Activated naive CD8-positive, alpha-beta T cell treated with anti-CD3 and anti-CD28 coated beads, Interleukin-2, amount 50 U/mL, for 24 hours (primary cell): ENCODE measurements at regions not wholly inside any gene's neighbourhood (a gene's known extent, or its start where the extent isn't known, plus 50 kb on each side); places are given as distances from the start of the nearest gene placed in this dataset.

Experiments
- ATAC-seq: fragments of 150-1000 bp; cut with Tn5 transposase; one replicate; pipeline ENCODE4 v1.10.0; 2021
- DNase-seq: peaks from one replicate; pipeline ENCODE4 v3.0.0; 2021
- H3K27ac Mint-ChIP-seq: one replicate; pipeline ENCODE4 v1.8.0; 2021; ENCODE audit warnings: mild to moderate bottlenecking, mixed read lengths
- H3K27me3 Mint-ChIP-seq: one replicate; pipeline ENCODE4 v1.8.0; 2021; ENCODE audit warnings: mixed read lengths
- H3K36me3 Mint-ChIP-seq: one replicate; pipeline ENCODE4 v1.8.0; 2021; ENCODE audit warnings: low read depth, mixed read lengths
- H3K4me1 Mint-ChIP-seq: one replicate; pipeline ENCODE4 v1.8.0; 2021; ENCODE audit warnings: mixed read lengths
- H3K4me3 Mint-ChIP-seq: one replicate; pipeline ENCODE4 v1.8.0; 2021; ENCODE audit warnings: mild to moderate bottlenecking, moderate library complexity, mixed read lengths
- H3K9me3 Mint-ChIP-seq: one replicate; pipeline ENCODE4 v1.8.0; 2021; ENCODE audit warnings: mixed read lengths

- no peak for ATAC-seq
- Mint-ChIP-seq H3K9me3 (no peaks in the 10 kb centered on the region), H3K27ac (no peak overlapping the region), H3K27me3 (peaks cover 44% of the 10 kb centered on the region), H3K36me3 (no peaks in the 10 kb centered on the region), H3K4me3 (no peak overlapping the region), H3K4me1 (no peaks in the 10 kb centered on the region)
- DNase-seq = no peak
Measured at GRCh38 chr4:153933915-153934687, 145.2 kb upstream of the SFRP2 start.

DNA sequence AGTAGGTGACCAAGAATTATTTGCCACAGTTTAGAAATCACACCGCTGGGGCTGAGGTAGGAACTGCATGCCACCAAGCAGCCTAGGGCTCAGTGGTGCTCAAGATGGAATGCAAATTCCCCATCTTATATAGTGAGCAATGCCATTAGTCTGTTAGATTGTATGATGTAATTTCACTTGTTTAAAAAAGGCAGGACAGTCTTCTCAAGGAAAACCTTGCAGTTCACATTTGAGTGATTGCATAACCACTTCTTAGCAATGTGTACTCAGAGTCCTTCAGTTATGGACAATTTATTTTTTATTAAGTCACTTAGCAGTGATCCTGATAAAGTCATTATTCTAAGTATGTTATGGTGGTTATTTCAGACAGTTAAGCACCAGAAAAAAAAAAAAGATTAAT, 142.9 kb upstream of the SFRP2 start:
- H3K4me1 Mint-ChIP-seq = no peaks in the 10 kb centered on the region
- ATAC-seq (no peak), DNase-seq (no peak)
- no peaks in the 10 kb centered on the region for H3K9me3 Mint-ChIP-seq
- no peaks in the 10 kb centered on the region for H3K36me3 Mint-ChIP-seq
- H3K27ac Mint-ChIP-seq = no peak overlapping the region
- H3K27me3 Mint-ChIP-seq = peaks cover 41% of the 10 kb centered on the region
- H3K4me3 Mint-ChIP-seq = no peak overlapping the region

- Mint-ChIP-seq H3K27me3 (peaks cover 29% of the 10 kb centered on the region), H3K36me3 (no peaks in the 10 kb centered on the region), H3K4me1 (no peaks in the 10 kb centered on the region), H3K4me3 (no peak overlapping the region), H3K27ac (no peak overlapping the region), H3K9me3 (no peaks in the 10 kb centered on the region)
- DNase-seq (no peak), ATAC-seq (no peak)
Measured at GRCh38 chr4:153929675-153930074, 140.8 kb upstream of the SFRP2 start.

DNA sequence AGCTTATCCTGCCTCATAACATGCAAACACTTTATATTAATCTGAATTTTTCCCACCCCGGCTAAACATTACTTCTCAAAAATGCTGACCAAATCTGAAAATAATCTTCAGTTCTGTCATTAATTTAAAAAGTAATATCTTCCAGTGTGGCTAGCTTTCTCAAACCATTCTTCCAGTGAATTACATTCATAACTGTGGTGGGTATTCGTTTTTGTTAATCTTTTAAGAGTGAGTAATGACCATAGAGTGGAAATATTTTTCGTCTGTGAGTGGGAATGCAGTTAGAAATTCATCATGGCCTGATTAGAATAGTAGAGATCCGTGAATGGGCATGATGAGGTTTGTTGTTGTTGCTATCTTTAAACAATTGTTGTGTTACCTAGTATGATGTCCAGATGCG, 138.6 kb upstream of the SFRP2 start:
- Mint-ChIP-seq H3K27ac (no peak overlapping the region), H3K27me3 (peaks cover 18% of the 10 kb centered on the region), H3K36me3 (no peaks in the 10 kb centered on the region), H3K4me3 (no peak overlapping the region), H3K9me3 (no peaks in the 10 kb centered on the region), H3K4me1 (no peaks in the 10 kb centered on the region)
- no peak for DNase-seq
- no peak for ATAC-seq

DNA sequence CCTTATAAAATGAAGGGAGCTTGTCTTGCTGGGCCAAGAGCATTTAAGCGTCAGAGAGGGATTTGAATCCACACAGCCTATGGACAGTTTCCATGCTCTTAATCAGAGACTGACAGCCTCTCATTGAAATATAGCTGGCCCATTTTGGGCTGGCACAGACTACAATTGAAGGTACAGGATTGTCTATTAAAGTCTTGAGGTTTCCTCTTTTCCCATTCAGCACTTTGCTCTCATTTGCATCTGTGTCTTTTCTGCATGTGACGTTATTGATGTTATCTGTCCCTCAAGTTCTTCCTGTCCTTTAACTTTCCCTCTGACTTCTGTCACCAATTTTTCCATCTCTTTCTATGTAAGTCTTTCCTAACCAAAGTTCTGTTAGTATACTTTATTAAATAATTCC, 133.3 kb upstream of the SFRP2 start:
- Mint-ChIP-seq H3K27ac (no peak overlapping the region), H3K4me3 (no peak overlapping the region), H3K27me3 (peaks cover 12% of the 10 kb centered on the region), H3K36me3 (no peaks in the 10 kb centered on the region), H3K4me1 (peaks cover 7% of the 10 kb centered on the region), H3K9me3 (no peaks in the 10 kb centered on the region)
- DNase-seq (no peak), ATAC-seq (peak; percentile 71)

GRCh38 chr4:153919667-153920066, 130.8 kb upstream of the SFRP2 start:
- Mint-ChIP-seq H3K4me3 (no peak overlapping the region), H3K4me1 (peaks cover 29% of the 10 kb centered on the region), H3K9me3 (no peaks in the 10 kb centered on the region), H3K36me3 (no peaks in the 10 kb centered on the region), H3K27me3 (peaks cover 12% of the 10 kb centered on the region), H3K27ac (no peak overlapping the region)
- DNase-seq = no peak
- ATAC-seq = no peak

DNA sequence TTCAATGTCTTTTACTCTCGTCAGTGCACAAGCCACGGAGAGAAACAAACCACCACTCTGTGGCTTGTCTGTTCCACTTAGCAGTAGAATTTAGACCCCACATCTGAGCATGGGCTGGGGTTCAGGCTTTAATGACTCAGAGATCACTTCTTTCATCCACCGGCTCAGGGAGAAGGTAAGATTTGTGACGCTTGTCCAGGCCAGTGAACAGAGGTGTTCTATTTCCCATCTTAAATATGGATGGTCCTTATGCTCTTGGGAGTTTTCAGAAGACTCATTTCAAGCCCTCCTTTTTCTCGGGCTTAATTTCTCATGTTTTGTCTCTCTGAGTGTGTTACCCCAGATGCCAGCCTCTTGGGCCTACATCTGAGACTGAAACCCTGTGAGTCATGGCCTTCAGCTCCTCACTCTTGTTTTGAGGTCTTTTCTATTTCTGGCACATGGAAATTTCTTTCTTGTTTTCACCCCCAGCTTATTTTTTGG, 127.4 kb upstream of the SFRP2 start:
- ATAC-seq (peak; percentile 95), DNase-seq (peak; percentile 45)
- Mint-ChIP-seq H3K27me3 (peaks cover 28% of the 10 kb centered on the region), H3K9me3 (peaks cover 4% of the 10 kb centered on the region), H3K36me3 (no peaks in the 10 kb centered on the region), H3K27ac (peak overlapping the region; percentile 96), H3K4me3 (peak overlapping the region; percentile 12), H3K4me1 (peaks cover 34% of the 10 kb centered on the region)

DNA sequence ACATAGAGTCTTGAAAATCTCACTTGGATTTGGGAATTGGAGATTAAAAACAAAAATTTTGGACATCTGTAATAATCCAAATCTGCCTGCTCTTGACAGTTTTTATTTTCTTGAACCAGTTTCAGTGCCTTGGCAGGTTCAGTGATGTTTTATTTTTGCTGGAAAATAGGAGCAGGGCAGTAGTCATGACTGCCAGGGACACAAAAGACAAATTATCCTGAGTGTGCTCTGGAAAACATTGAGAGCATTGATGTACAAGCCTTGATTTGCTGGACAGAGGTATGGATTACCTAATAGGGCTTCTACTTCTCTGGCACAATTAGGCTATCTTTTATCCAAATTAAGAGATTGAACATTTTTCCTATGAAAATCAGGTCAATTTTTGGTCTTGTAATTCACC, 123.4 kb upstream of the SFRP2 start:
- Mint-ChIP-seq H3K36me3 (no peaks in the 10 kb centered on the region), H3K4me3 (no peak overlapping the region), H3K9me3 (peaks cover 4% of the 10 kb centered on the region), H3K4me1 (peaks cover 29% of the 10 kb centered on the region), H3K27ac (no peak overlapping the region), H3K27me3 (peaks cover 30% of the 10 kb centered on the region)
- DNase-seq (no peak), ATAC-seq (no peak)

GRCh38 chr4:153909672-153910071, 120.8 kb upstream of the SFRP2 start:
- ATAC-seq = no peak

GRCh38 chr4:153906231-153906630, 117.3 kb upstream of the SFRP2 start:
- DNase-seq (no peak), ATAC-seq (no peak)
- H3K9me3 Mint-ChIP-seq = no peaks in the 10 kb centered on the region
- no peak overlapping the region for H3K4me3 Mint-ChIP-seq
- H3K4me1 Mint-ChIP-seq = no peaks in the 10 kb centered on the region
- no peaks in the 10 kb centered on the region for H3K36me3 Mint-ChIP-seq
- peaks cover 20% of the 10 kb centered on the region for H3K27me3 Mint-ChIP-seq
- H3K27ac Mint-ChIP-seq = no peak overlapping the region

More at GRCh38 chr4:153909672-153910071, 120.8 kb upstream of the SFRP2 start:
- H3K36me3 Mint-ChIP-seq = no peaks in the 10 kb centered on the region
- peaks cover 4% of the 10 kb centered on the region for H3K9me3 Mint-ChIP-seq
- DNase-seq = no peak
- no peak overlapping the region for H3K4me3 Mint-ChIP-seq
- peaks cover 5% of the 10 kb centered on the region for H3K4me1 Mint-ChIP-seq
- H3K27ac Mint-ChIP-seq = no peak overlapping the region
- peaks cover 32% of the 10 kb centered on the region for H3K27me3 Mint-ChIP-seq

DNA sequence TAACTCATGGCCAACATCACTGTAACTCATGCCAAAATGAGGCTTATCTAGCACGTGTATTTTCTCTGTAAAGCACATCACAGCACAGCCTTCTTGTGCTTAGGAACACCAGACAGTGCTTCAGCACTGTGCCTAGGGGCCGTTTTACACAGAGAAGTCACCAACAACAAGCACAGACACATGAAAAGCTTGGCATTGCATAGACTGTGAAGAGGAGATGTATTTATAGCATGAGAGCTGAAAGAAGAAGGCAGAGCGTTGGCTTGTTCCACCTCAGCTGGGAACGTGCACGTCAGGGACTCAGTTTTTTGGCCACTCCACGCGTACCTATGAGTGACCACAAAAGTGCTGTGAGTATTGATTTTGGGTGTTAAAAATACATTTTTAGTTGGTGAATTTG, 116.3 kb upstream of the SFRP2 start:
- no peaks in the 10 kb centered on the region for H3K36me3 Mint-ChIP-seq
- ATAC-seq = no peak
- peaks cover 17% of the 10 kb centered on the region for H3K27me3 Mint-ChIP-seq
- H3K9me3 Mint-ChIP-seq = no peaks in the 10 kb centered on the region
- DNase-seq = no peak
- H3K27ac Mint-ChIP-seq = no peak overlapping the region
- H3K4me1 Mint-ChIP-seq = no peaks in the 10 kb centered on the region
- H3K4me3 Mint-ChIP-seq = no peak overlapping the region

- Mint-ChIP-seq H3K9me3 (no peaks in the 10 kb centered on the region), H3K27ac (no peak overlapping the region), H3K36me3 (no peaks in the 10 kb centered on the region), H3K4me3 (no peak overlapping the region), H3K4me1 (no peaks in the 10 kb centered on the region), H3K27me3 (peaks cover 14% of the 10 kb centered on the region)
- ATAC-seq = no peak
- no peak for DNase-seq
Measured at GRCh38 chr4:153904011-153904410, 115.1 kb upstream of the SFRP2 start.

- no peak for DNase-seq
- Mint-ChIP-seq H3K9me3 (no peaks in the 10 kb centered on the region), H3K36me3 (no peaks in the 10 kb centered on the region), H3K4me3 (no peak overlapping the region), H3K27me3 (peaks cover 22% of the 10 kb centered on the region), H3K27ac (no peak overlapping the region), H3K4me1 (no peaks in the 10 kb centered on the region)
- ATAC-seq = no peak
Measured at GRCh38 chr4:153901220-153901619, 112.3 kb upstream of the SFRP2 start.

- H3K4me1 Mint-ChIP-seq = no peaks in the 10 kb centered on the region
- H3K27ac Mint-ChIP-seq = no peak overlapping the region
- H3K27me3 Mint-ChIP-seq = peaks cover 22% of the 10 kb centered on the region
- no peaks in the 10 kb centered on the region for H3K36me3 Mint-ChIP-seq
- H3K4me3 Mint-ChIP-seq = no peak overlapping the region
- DNase-seq (no peak), ATAC-seq (no peak)
- no peaks in the 10 kb centered on the region for H3K9me3 Mint-ChIP-seq
Measured at GRCh38 chr4:153900426-153900825, 111.5 kb upstream of the SFRP2 start.

DNA sequence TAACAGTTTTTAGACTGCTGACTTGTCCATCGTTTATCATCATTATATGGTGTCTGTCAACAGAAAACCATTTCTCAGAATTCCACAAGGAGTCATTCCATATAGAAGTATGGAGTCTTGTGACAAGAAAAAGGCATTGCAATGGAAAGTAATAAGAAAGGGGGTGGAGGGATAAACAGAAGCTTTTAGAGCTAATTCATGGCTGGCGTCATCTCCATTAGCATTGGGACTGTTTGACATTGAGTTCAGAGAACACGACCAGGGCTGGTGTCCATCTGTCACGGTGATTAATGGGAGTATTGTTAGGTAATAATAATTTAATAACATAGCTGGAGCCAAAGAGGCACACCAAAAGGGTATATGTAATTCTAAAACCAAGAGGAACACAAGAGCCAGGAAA, 101.9 kb upstream of the SFRP2 start:
- no peak overlapping the region for H3K4me3 Mint-ChIP-seq
- H3K27me3 Mint-ChIP-seq = peaks cover 11% of the 10 kb centered on the region
- no peak for ATAC-seq

More for the DNA sequence above, 101.9 kb upstream of the SFRP2 start:
- no peak overlapping the region for H3K27ac Mint-ChIP-seq
- no peaks in the 10 kb centered on the region for H3K36me3 Mint-ChIP-seq
- H3K4me1 Mint-ChIP-seq = no peaks in the 10 kb centered on the region
- peaks cover 4% of the 10 kb centered on the region for H3K9me3 Mint-ChIP-seq
- no peak for DNase-seq
